ENCODE measurements at regions not wholly inside any gene's neighbourhood (a gene's known extent, or its start where the extent isn't known, plus 50 kb on each side); places are given as distances from the start of the nearest gene placed in this dataset.

DNA sequence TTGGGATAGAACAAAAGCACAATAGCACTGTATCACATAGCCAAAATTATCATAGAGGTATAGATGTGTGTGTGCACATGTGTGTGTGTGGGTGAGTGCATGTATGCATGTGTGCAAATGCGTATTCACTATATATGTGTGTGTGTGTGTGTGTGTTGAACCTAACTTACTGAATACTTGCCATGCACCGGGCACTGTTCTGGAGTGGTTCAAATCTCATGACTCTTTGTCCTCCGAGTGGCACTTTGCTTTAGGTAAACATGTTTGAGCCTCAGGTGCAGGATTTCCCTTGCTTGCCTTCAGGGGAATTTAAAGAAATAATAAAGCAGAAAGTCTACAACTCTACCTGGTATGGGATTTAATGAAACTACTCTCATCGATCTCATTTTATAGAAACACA lies 183.5 kb upstream of the GDNF start:
- no peak for DNase-seq

DNA sequence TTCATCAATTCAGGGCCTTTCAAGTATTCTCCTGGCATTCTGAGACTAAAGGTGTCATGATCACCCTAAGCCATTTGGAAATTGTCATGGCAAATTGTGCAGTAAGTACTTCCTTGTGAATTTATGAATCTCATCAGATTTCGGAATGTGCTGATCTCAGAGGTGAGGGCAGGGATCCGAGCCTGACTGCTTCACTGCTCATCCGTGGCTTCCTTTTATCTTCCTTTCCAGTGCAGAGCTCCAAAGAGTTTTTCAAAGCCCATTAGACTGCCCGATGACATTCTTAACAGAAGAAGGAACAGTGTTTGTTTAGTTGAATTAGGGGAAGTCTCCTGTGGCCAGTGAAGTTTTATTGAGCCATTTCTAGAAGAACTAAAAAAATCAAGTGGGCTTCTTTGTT lies 182.8 kb upstream of the GDNF start:
- DNase-seq, result no peak

DNA sequence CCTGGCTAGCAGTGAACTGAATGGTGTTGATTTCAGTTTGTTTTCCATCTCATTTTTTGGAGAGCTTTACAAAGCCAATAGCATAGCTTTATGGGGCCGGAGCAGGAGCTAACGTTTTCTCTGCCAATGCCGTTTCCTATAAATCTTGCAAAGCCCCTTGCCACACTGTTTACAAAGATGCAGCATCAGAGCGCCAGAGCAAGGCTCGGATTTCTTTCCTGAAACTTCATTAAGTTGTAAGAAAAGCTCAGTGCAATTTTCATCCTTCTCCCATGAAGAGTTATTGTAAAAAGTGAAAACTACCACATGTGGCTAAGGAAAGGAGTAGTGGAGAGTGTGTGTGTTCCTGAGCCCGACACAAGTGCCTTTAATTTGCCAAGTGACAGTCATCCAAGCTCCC lies 178.2 kb upstream of the GDNF start:
- no peak for DNase-seq

DNA sequence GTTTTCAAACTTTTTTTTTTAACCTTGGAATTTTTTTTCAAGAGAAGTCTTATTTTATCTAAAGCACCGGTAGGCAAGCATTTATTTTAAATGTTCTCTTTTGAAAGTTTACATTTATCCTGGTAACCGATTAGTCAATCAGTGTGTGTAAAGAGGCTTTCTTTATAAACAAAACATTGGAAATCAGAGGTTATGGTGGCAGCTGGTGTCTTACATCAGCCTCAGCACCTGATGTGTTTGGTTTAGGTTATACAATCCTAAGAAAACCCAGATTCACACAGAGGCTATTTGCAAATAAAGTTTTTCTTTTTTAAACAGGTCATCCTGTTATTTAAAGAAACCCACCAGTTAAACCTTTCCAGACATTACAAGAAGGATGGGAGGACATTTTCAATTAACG lies 173.3 kb upstream of the GDNF start:
- no peak for DNase-seq

DNA sequence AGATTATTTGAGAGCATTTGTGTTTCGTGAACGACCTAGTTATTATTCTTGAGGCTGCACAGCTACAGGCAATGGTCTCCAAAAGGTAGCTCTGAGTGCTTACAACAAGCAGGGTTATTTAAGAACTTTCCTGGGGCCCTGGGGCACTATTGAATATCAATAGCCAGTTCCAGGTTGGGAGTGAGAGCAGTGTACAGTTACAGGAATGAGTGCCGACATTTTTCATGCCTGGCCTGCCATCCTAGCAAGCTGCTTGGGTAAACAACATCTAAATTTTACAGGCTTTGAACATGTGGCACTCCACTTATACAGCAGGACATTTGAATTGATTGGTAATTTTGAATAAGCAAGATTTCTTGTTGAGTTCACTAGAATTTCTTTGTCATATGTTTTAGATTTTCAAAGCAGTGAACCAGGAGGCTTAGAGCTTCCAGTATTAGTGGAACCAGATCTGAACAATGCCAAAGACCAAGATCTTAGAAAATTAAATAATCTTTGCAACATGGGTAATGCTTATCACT lies 171.9 kb upstream of the GDNF start:
- no peak for DNase-seq

DNA sequence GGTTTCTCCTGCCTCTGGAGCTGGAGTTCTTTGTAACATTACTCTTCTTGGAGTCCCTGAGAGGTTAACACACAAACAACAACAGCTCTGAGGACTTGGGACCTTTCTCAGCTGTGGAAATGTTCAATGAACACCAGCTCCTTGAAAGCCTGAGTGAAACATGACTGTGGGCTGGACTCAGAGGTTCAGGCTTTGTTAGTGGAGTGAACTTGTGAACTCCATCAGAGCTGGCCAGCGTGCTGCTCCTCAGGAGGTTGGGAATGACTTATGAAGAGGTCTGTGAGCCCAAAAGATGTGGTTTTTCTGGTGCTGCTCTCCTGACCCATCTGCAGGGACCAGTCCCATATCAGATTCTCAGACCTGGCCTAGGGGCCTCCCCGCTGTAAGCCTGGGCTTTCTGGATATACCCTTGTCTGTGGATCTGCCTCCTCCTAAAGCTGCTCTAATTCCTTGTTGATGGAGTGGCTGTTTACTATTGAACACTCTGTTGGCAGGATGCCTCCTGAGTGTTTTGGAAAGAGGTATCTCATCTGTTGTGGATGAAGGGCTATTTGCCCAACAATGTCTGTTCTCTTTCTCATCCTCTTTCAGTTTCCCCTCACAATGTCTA lies 170.0 kb upstream of the GDNF start:
- no peak for DNase-seq

DNA sequence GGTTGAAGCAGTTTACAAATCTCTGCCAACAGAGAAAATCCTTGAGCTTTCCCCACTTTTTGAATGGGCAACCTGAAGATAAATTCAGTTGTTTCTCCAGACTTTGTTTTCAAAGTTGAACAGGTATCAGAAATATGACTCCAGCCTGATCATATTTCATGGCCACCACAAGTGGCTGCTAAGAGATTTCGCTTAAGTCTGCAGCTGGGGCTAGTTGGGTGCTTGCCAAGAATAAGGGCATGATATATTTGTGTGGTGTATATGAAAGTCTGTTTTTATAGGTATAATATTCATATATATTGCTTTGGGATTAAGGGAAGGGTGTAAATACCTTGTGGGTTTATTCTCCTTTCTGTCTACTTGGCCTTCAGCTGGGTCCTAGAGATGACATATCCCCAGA lies 168.4 kb upstream of the GDNF start:
- DNase-seq, result no peak

DNA sequence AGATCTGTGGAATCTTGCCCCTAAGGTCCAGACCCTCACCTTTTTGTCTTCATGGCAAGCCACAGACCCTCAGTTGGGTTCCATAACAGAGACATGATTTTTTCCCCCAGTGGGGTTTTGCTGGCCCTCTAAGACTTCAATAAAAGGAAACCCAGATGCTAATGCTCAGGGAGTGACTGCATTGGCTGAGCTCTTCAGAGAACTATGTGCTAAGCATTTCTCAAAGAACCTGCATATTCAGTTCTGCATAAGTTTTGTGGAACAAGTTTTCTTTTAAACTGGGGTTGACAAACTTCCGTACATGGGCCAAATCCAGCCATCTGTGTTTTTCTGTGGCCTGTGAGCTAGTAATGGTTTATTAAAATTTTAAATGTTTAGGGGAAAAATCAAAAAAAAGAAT lies 159.8 kb upstream of the GDNF start:
- no peak for DNase-seq

DNA sequence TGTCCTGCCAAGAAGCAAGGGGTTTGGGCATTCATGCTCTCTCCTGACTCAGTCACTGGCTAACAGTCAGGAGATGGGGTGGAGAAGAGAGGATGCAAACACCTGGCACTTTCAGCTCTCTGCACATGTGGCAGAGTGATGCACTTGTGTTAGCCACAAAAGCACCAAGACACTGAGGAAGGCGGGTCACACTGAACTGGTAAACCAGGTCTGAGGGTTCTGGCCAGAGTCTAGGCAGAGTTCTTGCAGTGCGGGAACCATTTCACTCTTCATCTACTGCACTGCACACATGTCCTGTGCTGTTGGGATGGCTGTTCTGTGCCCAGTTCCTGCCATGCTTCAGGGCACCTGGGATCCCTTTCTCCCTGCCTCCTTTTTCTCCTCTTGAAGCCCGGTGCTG lies 157.1 kb upstream of the GDNF start:
- DNase-seq, result no peak

DNA sequence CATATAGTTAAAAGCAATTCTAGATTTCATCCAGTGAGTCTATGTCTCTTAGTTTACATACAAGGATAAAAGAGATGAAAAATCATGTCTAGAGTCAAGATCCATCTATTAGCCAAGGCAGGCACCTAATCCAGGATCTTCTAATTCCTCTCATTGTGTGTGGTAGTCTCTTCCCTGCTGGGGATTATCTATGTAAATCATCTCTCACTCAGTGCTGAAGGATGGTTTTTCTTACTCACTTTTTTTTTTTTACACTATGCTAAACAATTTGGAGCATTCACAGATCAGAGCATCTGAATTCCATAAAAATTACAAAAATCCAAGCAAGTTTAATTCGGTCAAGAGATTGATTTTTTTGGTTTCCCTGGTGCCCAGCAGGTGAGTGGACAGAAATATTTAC lies 154.9 kb upstream of the GDNF start:
- DNase-seq, result no peak

DNA sequence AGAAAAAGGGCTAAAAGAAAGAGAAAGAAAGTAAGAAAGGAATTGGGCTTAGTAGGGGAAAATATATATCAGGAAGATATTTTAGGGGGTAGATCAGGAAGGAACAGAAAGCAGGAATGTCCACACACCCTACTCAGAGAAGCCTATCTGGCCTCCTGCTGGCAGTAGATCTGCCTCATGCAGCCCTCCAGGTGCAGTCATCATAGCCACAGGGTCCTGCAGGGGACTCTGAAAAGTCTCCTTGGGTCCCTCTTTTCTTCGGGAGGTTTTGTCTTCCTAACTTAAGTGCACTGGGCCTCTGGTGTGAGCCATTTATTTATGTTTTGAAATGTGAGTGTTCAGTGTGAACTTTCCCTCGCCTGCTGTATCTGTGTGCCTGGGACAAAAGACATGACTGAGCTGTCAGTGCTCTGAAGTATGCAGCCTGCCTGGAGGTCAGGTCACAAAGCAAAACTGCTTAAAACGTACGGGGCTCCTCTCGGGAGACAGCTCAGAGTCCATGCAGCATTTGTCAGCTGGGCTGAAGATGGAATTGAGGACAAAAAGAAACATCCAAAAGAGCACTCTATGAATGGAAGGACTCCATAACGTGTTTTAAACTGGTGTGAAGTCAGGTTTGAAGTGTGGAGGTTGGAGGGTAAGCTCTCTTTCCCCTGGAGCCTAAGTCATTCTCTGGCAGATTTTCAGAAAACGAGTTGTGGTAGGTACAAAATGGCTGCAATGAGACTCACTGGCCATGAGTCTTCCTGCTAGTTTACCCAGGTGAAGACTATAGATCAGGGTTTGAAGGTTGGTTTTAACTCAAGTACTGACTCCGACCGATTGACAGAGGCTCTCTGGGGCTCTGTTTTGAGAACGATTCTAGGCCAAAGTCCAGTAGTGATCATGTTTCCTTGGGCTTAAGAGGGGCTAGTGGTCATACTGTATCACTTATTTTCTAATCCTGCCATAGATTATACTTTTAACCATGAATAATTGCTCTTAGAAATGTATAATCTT lies 151.8 kb upstream of the GDNF start:
- DNase-seq, result no peak

DNA sequence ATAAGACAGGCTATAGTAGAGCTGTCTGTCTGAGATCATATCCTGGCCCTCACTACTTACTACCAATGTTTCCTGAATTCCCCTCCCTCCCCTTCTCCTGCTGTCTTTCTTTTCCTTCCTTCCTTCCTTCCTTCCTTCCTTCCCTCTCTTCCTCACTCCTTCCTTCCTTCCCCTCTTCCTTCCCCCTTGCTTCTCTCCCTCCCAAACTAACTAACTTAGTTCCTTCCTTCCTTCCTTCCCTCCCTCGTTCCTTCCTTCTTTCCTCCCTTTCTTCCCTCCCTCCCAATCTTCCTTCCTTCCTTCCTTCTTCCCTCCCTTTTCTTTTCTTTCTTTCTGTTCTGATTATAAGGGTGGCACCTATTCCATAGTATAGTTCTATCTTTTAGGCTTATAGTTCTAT lies 150.0 kb upstream of the GDNF start:
- DNase-seq, result no peak

DNA sequence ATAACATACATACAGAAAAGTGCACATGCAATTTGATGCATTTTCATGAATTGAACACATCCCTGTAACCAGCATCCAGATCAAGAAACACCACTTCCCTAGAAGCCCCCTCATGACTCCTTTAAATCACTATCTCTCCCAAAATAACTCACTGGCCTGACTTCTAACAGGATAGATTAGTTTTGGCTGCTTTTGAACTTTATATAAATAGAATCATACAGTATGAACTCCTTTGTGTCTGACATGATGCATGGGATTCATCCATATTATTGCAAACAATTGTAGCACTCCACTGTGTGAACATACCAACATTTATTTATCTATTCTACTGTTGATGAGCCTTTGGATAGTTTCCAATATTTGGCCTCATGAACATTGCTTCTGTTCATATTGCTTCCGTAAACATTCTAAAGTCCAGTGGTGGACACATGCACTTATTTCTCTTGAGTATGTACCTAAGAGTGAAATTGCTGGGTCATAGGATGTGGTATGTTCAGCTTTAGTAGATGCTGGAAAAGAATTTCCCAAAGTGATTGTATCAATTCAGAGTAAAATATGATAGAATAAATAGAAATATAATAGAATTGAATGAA lies 148.7 kb upstream of the GDNF start:
- DNase-seq, result no peak

DNA sequence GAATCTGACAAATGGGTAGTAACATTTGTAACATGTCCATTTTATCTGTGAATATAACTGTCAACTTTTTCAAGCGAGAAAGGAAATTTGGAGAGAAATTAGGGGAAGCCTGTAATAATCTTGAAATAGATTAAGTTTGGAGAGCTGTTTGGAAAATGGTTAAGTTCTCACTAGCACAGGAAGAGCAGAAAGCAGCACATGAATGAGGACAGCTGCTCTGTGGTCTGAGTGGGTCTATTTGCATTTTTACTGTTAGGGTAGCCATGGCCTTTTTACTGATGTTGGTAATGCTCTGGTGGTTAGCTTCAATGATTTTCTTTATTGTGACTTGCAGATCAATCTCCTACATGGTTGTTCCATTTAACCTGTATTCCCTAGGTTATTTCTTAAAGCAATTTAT lies 144.5 kb upstream of the GDNF start:
- DNase-seq, result no peak

DNA sequence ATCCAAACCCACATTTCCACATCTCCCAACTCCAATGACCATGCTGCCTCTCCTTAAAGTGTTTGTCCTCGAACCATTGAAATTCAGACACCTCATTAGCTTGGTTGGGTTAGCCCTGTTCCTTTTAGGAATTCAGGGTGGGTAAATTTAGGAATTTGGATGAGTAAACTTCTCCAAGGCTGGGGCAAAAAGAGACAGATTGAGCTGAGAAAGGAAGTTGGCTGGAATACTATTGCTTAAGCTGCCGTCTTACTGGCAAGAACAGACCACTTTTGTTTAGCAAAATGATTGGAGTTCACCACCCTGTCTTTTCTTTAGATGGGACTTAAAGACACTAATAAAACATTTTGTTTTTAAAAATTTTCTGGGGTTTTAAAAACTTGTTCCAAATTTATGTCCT lies 143.6 kb upstream of the GDNF start:
- no peak for DNase-seq

DNA sequence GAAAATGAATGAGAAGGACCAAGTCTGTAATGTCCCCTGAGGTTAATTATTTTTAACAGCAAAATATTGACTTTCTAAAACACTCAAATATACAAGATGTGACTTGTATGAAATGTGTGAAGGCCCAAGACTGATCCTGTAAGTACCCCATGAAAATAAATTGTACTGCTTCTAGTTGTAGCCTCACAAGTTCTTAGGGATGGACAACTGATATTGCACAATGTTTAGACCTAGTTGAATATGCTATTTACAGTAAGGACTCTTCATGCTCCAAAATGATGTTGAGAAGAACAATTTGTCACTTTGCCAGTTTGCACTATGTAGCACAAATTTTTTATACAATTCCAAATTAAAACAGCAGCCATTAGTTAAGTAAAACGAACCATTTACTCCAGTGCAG lies 139.7 kb upstream of the GDNF start:
- no peak for DNase-seq

DNA sequence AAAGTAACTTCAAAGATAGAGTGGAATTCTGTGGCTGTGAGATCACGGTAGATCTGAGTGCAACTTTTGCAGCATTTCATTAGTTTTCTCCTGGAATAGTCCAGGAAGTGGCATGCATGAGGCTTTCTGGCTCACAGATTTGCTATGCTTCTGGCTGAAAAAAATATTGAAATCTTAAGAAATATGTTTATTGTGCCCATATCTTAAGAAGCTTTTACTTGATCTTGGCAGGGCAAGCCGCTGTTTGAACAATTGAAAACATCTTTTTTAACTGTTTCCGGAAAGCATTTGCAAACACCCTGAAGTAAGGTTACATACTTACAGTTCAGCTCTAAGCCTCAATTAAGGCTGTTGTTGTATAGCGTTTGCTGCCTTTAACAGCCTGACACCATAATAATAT lies 135.7 kb upstream of the GDNF start:
- DNase-seq, result peak; percentile 36

DNA sequence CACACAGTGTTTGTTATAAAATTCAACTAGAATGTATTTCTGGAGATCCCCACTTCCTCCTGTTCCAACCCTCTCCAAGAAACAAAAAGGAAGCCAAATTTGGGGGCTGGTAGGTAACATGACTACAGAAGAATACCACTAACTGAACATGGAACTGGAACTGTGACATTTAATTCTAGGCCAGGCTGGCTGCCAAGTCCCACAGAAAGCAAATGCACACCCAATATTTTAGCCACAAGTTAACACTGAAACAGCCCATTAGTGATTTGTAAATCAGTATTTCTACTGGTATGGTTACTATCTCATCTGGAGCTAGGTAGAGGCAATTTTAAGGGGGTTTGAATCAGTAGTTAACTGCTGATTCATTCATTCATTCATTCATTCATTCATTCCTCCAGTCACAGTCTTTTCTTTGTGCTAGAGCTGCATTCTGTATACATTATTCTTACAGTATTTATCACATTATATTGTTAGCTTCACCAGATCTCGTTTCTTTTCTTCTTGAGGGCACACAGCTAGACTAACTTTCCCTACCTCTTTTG lies 131.7 kb upstream of the GDNF start:
- no peak for DNase-seq

DNA sequence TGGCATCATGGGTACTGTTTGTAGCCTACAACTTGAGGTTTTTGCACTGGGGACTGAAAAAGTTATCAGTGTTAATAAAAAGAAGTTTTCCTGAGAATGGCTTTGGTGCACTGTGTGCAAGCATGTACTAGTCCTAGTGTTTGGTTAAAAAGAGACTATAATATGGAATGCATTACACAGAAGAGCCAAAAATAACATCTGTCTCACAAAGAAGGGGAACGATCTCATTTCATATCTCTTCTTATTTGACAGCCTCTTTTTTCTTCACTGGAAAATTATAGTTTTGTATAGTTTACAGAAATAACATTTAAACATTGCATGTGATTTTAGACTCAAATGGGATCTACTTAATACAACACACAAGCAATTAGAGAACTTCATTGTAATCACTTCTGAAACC lies 127.0 kb upstream of the GDNF start:
- peak; percentile 44 for DNase-seq

DNA sequence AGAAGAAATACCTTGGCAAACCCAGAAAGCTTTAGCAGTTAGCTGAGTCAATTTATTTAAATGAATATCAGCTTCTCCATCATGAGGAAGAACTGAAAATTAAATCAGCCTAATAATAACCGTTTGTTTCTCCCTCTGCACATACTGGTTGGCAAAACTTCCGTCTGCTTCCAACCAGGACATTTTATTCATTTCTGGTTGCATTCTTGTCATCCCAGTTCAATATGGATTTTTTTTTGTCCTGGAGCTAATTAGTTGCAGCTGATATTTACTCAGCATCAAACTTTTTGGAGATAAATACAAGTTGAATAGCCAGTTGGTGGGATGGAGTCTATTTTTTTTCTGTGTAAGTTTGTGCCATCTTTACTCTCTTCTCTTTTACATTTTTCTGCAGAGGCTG lies 126.5 kb upstream of the GDNF start:
- peak; percentile 53 for DNase-seq

DNA sequence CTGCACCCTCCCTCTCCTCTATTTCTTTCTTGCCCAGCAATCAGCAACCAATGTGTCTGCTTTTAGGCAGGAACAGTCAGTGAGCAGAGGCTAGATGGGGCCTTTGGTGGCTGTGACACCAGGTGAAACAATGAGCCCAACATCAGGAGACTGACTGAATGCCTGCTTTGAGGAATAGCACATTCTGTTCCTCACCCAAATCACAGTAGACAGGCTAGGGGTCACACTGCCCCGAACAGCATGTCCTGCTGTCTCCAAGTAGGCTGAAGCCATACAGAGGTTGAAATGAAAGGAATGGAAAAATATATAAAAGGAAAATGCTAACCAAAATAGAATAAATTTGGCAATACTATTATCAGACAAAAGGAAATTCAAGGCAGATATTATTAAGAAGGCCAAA lies 122.5 kb upstream of the GDNF start:
- DNase-seq, result no peak

DNA sequence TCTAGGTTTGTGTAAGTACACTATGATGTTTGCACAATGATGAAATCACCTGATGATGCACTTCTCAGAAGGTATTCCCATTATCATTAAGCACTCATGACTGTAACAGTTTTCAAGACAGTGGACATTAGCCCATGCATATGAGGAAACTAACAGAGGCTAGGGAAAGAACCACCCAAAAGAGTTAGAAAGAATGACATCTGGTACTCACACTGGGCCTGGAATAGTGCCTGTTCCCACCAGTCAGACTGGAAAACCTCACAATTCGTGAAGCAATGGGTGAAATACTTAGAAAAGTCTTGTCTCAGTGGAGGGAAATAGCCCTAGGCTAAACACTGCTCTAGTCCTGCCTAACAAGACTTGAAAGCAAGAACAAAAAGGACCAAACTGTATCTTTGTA lies 117.4 kb upstream of the GDNF start:
- DNase-seq, result no peak

DNA sequence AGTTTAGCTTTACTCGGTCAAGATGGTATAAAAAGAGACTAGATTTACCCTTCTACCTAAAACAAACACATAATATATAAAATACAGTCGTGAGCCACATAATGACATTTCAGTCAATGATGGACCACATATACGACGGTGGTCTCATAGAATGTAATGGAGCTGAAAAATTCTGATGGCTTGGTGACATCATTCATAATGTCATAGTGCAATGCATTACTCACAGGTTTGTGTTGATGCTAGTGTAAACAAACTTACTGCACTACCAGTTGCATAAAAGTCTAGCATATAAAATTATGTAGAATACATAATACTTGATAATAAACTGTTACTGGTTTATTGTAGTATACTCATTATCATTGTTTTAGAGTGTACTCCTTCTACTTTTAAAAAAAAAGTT lies 115.9 kb upstream of the GDNF start:
- no peak for DNase-seq
